Liver (tissue), 3 donors: ENCODE measurements at regions not wholly inside any gene's neighbourhood (a gene's known extent, or its start where the extent isn't known, plus 50 kb on each side); places are given as distances from the start of the nearest gene placed in this dataset.

Experiments used
- CTCF ChIP-seq: fragments of 150-350 bp; IDR thresholded peaks from 2 replicates; pipeline ENCODE4 v1.5.1; 2017; ENCODE audit warnings: improper control_type of control experiment, low read depth, low read length; ENCODE audit not compliant: missing input control
- HNF4G ChIP-seq: IDR thresholded peaks from 2 replicates; pipeline ENCODE4 v1.6.1; 2016; ENCODE audit warnings: antibody characterized with exemption
- MAX ChIP-seq: IDR thresholded peaks from 2 replicates; pipeline ENCODE4 v1.6.1; 2016; ENCODE audit warnings: antibody characterized with exemption
- NR2F2 ChIP-seq: IDR thresholded peaks from 2 replicates; pipeline ENCODE4 v1.6.1; 2016; ENCODE audit warnings: antibody characterized with exemption
- RAD21 ChIP-seq, 2 donors: IDR thresholded peaks; 2 replicates each; pipeline ENCODE4 v1.6.1; 2016; ENCODE audit warnings: antibody characterized with exemption in 2 of 2, mild to moderate bottlenecking in 2 of 2
- RXRA ChIP-seq, 2 donors: IDR thresholded peaks; 2 replicates each; pipeline ENCODE4 v1.6.1; 2017 to 2018; ENCODE audit warnings: antibody characterized with exemption in 2 of 2, mild to moderate bottlenecking in 1 of 2
- SP1 ChIP-seq: IDR thresholded peaks from 2 replicates; pipeline ENCODE4 v1.6.1; 2018; ENCODE audit warnings: antibody characterized with exemption, mild to moderate bottlenecking
- TAF1 ChIP-seq: conservative IDR thresholded peaks from 2 replicates; pipeline ENCODE4 v1.6.1; 2016; ENCODE audit warnings: antibody characterized with exemption, mild to moderate bottlenecking
- YY1 ChIP-seq: IDR thresholded peaks from 2 replicates; pipeline ENCODE4 v1.6.1; 2016; ENCODE audit warnings: antibody characterized with exemption, mild to moderate bottlenecking
- TF ChIP-seq, protein P1 (sequence below): IDR thresholded peaks from 2 replicates; pipeline ENCODE4 v1.6.1; 2016; ENCODE audit warnings: antibody characterized with exemption
- TF ChIP-seq, protein P2 (sequence below): IDR thresholded peaks from 2 replicates; pipeline ENCODE4 v1.6.1; 2016; ENCODE audit warnings: antibody characterized with exemption, mild to moderate bottlenecking
- donor health status: healthy.
- donor health status: healthy.

GRCh38 chr14:58769011-58769643 lies 131.4 kb downstream of the DACT1 start:
- TF ChIP-seq CTCF (no peak), TAF1 (no peak), SP1 (no peak), MAX (no peak), RAD21 (IDR thresholded peaks at IDR 0.05) (no peak), NR2F2 (no peak), YY1 (no peak), RXRA (IDR thresholded peaks at IDR 0.05) (no peak), HNF4G (no peak)
- TF ChIP-seq, protein P1, sequence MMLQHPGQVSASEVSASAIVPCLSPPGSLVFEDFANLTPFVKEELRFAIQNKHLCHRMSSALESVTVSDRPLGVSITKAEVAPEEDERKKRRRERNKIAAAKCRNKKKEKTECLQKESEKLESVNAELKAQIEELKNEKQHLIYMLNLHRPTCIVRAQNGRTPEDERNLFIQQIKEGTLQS, result no peak
- TF ChIP-seq, protein P2, sequence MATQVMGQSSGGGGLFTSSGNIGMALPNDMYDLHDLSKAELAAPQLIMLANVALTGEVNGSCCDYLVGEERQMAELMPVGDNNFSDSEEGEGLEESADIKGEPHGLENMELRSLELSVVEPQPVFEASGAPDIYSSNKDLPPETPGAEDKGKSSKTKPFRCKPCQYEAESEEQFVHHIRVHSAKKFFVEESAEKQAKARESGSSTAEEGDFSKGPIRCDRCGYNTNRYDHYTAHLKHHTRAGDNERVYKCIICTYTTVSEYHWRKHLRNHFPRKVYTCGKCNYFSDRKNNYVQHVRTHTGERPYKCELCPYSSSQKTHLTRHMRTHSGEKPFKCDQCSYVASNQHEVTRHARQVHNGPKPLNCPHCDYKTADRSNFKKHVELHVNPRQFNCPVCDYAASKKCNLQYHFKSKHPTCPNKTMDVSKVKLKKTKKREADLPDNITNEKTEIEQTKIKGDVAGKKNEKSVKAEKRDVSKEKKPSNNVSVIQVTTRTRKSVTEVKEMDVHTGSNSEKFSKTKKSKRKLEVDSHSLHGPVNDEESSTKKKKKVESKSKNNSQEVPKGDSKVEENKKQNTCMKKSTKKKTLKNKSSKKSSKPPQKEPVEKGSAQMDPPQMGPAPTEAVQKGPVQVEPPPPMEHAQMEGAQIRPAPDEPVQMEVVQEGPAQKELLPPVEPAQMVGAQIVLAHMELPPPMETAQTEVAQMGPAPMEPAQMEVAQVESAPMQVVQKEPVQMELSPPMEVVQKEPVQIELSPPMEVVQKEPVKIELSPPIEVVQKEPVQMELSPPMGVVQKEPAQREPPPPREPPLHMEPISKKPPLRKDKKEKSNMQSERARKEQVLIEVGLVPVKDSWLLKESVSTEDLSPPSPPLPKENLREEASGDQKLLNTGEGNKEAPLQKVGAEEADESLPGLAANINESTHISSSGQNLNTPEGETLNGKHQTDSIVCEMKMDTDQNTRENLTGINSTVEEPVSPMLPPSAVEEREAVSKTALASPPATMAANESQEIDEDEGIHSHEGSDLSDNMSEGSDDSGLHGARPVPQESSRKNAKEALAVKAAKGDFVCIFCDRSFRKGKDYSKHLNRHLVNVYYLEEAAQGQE, result no peak
